PFSK-1 (cell line): ENCODE measurements at regions not wholly inside any gene's neighbourhood (a gene's known extent, or its start where the extent isn't known, plus 50 kb on each side); places are given as distances from the start of the nearest gene placed in this dataset.

ENCODE experiments used
- POLR2AphosphoS5 ChIP-seq: IDR thresholded peaks from 2 replicates; pipeline ENCODE4 v1.6.1; 2012; ENCODE audit warnings: low read depth, mild to moderate bottlenecking, control low read depth, low read length, moderate library complexity
- SIN3A ChIP-seq: IDR thresholded peaks from 2 replicates; pipeline ENCODE4 v1.6.1; 2012; ENCODE audit warnings: mild to moderate bottlenecking, low read length, moderate library complexity, borderline replicate concordance; ENCODE audit not compliant: insufficient read depth

GRCh38 chr7:153385502-153385901, 626.0 kb downstream of the ACTR3B start:
- TF ChIP-seq POLR2AphosphoS5 (no peak), SIN3A (no peak)
